Loucy (cell line): ENCODE measurements at regions not wholly inside any gene's neighbourhood (a gene's known extent, or its start where the extent isn't known, plus 50 kb on each side); places are given as distances from the start of the nearest gene placed in this dataset.

Source experiments
- CTCF ChIP-seq: fragments of 200-600 bp; sonication (generic); conservative IDR thresholded peaks from 2 replicates; pipeline ENCODE4 v1.5.1; 2014; ENCODE audit warnings: mild to moderate bottlenecking, antibody characterized with exemption, low read length
- EZH2phosphoT487 ChIP-seq: fragments of 200-600 bp; IDR thresholded peaks from 2 replicates; pipeline ENCODE4 v1.6.1; 2018; ENCODE audit warnings: antibody characterized with exemption, mild to moderate bottlenecking, moderate library complexity, borderline replicate concordance

GRCh38 chr20:56766528-56766927, 137.4 kb downstream of the TFAP2C start:
- no peak for TF ChIP-seq CTCF
- no peak for TF ChIP-seq EZH2phosphoT487
